ENCODE measurements at regions not wholly inside any gene's neighbourhood (a gene's known extent, or its start where the extent isn't known, plus 50 kb on each side); places are given as distances from the start of the nearest gene placed in this dataset.

DNA sequence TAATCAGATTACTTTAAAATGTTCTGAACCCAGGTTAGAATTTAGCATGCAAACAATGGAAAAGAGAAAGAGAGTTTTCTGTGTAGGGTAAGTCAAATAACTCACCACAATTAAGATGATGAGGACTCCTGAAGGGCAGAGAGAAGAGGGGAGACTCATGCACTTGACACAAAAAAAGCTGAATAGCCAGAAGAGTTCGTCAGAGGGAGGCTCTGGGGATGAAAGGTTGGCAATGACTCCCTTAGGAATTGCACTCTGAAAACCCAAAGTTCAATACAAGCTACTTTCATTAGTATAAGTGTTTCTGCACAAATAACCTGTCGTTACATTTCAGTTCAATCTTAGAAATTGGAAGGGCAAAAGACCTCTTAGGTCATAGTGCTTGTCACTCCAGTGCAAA, 434.4 kb upstream of the PCDH9 start:
- ChIA-PET CTCF (no interaction called here), POLR2A (ENCODE audit: low non-redundant PET) (no interaction called here)
- DNase-seq (ENCODE audit: low spot score), result no peak
- Histone ChIP-seq H3K4me1 (ENCODE audit: insufficient read depth, low read length, poor library complexity, severe bottlenecking) (no peaks in the 10 kb centered on the region), H3K36me3 (ENCODE audit: insufficient read depth, low read length, poor library complexity, severe bottlenecking) (no peaks in the 10 kb centered on the region), H3K27ac (ENCODE audit: low read depth, low read length, poor library complexity, severe bottlenecking) (no peak overlapping the region), H3K4me3 (ENCODE audit: low read depth, low read length, poor library complexity, severe bottlenecking) (no peak overlapping the region), H3K27me3 (replicated peaks; ENCODE audit: insufficient read depth, low read depth, low read length, poor library complexity) (no peaks in the 10 kb centered on the region), H3K9me3 (ENCODE audit: low read depth, low read length, poor library complexity, severe bottlenecking) (no peaks in the 10 kb centered on the region)
- no peak for TF ChIP-seq EZH2 (IDR thresholded peaks at IDR 0.05; ENCODE audit: borderline replicate concordance, low read depth, low read length, poor library complexity, severe bottlenecking)
- TF ChIP-seq, protein P1, sequence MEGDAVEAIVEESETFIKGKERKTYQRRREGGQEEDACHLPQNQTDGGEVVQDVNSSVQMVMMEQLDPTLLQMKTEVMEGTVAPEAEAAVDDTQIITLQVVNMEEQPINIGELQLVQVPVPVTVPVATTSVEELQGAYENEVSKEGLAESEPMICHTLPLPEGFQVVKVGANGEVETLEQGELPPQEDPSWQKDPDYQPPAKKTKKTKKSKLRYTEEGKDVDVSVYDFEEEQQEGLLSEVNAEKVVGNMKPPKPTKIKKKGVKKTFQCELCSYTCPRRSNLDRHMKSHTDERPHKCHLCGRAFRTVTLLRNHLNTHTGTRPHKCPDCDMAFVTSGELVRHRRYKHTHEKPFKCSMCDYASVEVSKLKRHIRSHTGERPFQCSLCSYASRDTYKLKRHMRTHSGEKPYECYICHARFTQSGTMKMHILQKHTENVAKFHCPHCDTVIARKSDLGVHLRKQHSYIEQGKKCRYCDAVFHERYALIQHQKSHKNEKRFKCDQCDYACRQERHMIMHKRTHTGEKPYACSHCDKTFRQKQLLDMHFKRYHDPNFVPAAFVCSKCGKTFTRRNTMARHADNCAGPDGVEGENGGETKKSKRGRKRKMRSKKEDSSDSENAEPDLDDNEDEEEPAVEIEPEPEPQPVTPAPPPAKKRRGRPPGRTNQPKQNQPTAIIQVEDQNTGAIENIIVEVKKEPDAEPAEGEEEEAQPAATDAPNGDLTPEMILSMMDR (conservative IDR thresholded peaks at IDR 0.05; ENCODE audit: low read depth, low read length), result no peak
- no TSS peak for BruUV-seq (replicated peaks)
- intact Hi-C loops (cut with micrococcal nuclease; ENCODE audit: unreplicated experiment), result no loop called here

DNA sequence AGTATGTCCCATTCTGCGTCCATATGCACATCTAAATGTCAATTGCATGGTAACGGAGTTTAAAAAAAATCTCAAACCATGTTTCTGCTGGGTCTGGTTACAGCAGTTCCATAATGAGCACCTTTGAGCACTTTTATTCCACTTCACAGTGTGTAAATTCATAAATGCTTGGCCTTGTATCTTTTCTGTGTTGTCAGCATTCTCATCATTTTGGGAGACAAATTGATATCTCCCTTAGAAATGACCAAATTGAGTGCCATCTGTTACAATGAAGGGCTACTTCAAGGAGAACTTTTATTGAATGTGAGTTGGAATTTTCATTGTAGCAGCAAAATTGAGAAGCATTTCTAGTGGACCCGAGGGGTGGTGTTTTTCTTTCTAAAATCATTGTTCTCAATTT, 432.9 kb upstream of the PCDH9 start:
- Histone ChIP-seq H3K27me3 (replicated peaks; ENCODE audit: insufficient read depth, low read depth, low read length, poor library complexity) (no peaks in the 10 kb centered on the region), H3K4me3 (ENCODE audit: low read depth, low read length, poor library complexity, severe bottlenecking) (no peak overlapping the region), H3K9me3 (ENCODE audit: low read depth, low read length, poor library complexity, severe bottlenecking) (no peaks in the 10 kb centered on the region), H3K36me3 (ENCODE audit: insufficient read depth, low read length, poor library complexity, severe bottlenecking) (no peaks in the 10 kb centered on the region), H3K27ac (ENCODE audit: low read depth, low read length, poor library complexity, severe bottlenecking) (no peak overlapping the region), H3K4me1 (ENCODE audit: insufficient read depth, low read length, poor library complexity, severe bottlenecking) (no peaks in the 10 kb centered on the region)
- ChIA-PET POLR2A (ENCODE audit: low non-redundant PET) (no interaction called here), CTCF (no interaction called here)
- no peak for DNase-seq (ENCODE audit: low spot score)
- TF ChIP-seq EZH2 (IDR thresholded peaks at IDR 0.05; ENCODE audit: borderline replicate concordance, low read depth, low read length, poor library complexity, severe bottlenecking), result no peak
- TF ChIP-seq, protein P1 (conservative IDR thresholded peaks at IDR 0.05; ENCODE audit: low read depth, low read length), result no peak
- intact Hi-C loops (cut with micrococcal nuclease; ENCODE audit: unreplicated experiment), result no loop called here
- BruUV-seq (replicated peaks), result no TSS peak

DNA sequence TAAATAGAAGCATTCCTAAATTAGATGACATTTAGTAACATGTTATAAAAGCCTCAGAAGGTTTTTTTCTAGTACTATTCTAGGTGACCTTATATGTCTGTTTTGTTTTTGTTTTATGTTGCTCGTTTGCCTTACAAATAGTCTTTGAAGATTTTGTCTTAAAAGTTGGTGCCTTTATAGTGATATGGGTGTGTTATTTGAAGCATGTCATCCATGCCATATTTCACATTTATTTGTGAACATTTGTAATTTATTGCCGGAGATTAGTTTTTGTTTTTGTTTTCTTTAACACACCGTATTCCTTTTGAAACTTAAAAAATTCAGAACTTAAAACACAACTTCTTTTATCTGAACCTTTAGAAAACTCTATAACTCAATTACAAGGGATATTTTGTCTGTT, 422.8 kb upstream of the PCDH9 start:
- BruUV-seq (replicated peaks), result no TSS peak
- ChIA-PET POLR2A (ENCODE audit: low non-redundant PET) (no interaction called here), CTCF (no interaction called here)
- H3K27me3 ChIP-seq (replicated peaks; ENCODE audit: insufficient read depth, low read depth, low read length, poor library complexity), result no peaks in the 10 kb centered on the region
- H3K27ac ChIP-seq (ENCODE audit: low read depth, low read length, poor library complexity, severe bottlenecking), result no peak overlapping the region
- no peaks in the 10 kb centered on the region for H3K36me3 ChIP-seq (ENCODE audit: insufficient read depth, low read length, poor library complexity, severe bottlenecking)
- no peak overlapping the region for H3K4me3 ChIP-seq (ENCODE audit: low read depth, low read length, poor library complexity, severe bottlenecking)
- no peak for DNase-seq (ENCODE audit: low spot score)
- intact Hi-C loops (cut with micrococcal nuclease; ENCODE audit: unreplicated experiment), result no loop called here
- TF ChIP-seq, protein P1 (conservative IDR thresholded peaks at IDR 0.05; ENCODE audit: low read depth, low read length), result no peak
- TF ChIP-seq EZH2 (IDR thresholded peaks at IDR 0.05; ENCODE audit: borderline replicate concordance, low read depth, low read length, poor library complexity, severe bottlenecking), result no peak
- no peaks in the 10 kb centered on the region for H3K9me3 ChIP-seq (ENCODE audit: low read depth, low read length, poor library complexity, severe bottlenecking)
- no peaks in the 10 kb centered on the region for H3K4me1 ChIP-seq (ENCODE audit: insufficient read depth, low read length, poor library complexity, severe bottlenecking)

Data from A673 (cell line).